ENCODE measurements at regions not wholly inside any gene's neighbourhood (a gene's known extent, or its start where the extent isn't known, plus 50 kb on each side); places are given as distances from the start of the nearest gene placed in this dataset.

DNA sequence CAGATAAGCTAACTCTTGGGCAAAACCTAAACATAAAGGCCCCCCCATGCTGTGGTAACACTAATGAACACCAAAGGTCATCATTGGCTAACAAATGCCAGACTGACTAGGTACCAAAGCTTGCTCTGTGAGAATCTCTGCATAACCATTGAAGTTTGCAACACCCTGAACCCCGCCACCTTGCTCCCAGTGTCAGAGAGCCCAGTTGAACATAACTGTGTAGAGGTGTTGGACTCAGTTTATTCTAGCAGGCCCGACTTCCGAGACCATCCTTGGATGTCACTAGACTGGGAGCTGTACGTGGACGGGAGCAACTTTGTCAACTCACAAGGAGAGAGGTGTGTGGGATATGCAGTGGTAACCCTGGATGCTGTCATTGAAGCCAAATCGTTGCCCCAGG, 602.2 kb downstream of the UQCRFS1 start:
- ATAC-seq (replicated peaks in 1 of 4), result no peak

DNA sequence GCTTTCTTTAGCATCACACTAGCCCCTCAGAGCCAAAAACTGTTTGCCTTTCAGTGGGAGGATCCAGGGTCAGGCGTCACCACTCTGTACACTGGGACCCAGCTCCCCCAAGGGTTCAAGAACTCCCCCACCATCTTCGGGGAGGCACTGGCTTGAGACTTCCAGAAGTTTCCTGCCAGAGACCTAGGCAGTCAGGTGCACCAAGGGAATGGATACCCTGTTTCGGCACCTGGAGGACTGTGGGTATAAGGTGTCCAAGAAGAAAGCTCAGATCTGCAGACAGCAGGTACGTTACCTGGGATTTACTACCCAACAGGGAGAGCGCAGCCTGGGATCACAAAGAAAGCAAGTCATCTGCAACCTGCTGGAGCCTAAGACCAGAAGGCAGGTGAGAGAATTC, 603.0 kb downstream of the UQCRFS1 start:
- no peaks in the 10 kb centered on the region for H3K27me3 Mint-ChIP-seq
- H3K9me3 Mint-ChIP-seq, result peaks cover 0 to 27% (median 21%) of the 10 kb centered on the region in 3 donors
- Histone ChIP-seq H3K4me3 (ENCODE audit: control insufficient read depth in 1 of 2, extremely low read depth in 1 of 2, low read length in 1 of 2) (no peak overlapping the region), H3K4me1 (ENCODE audit: control insufficient read depth in 1 of 2, extremely low read depth in 1 of 2, insufficient read depth in 2 of 2, low read length in 2 of 2) (no peaks in the 10 kb centered on the region), H3K9me3 (no peaks in the 10 kb centered on the region), H3K27me3 (replicated peaks in 1 of 2; ENCODE audit: control insufficient read depth in 2 of 2, extremely low read depth in 1 of 2, insufficient read depth in 2 of 2, low read length in 1 of 2) (peaks cover 0 to 2% of the 10 kb centered on the region in 2 experiments), H3K36me3 (ENCODE audit: control insufficient read depth in 2 of 2, extremely low read depth in 1 of 2, insufficient read depth in 1 of 2, low read length in 1 of 2) (no peaks in the 10 kb centered on the region), H3K27ac (ENCODE audit: low read length) (no peak overlapping the region)
- no peak overlapping the region for H3K27ac Mint-ChIP-seq
- H3K36me3 Mint-ChIP-seq, result no peaks in the 10 kb centered on the region
- CTCF ChIA-PET, result no interaction called here
- no peak for DNase-seq
- no peak overlapping the region for H3K4me3 Mint-ChIP-seq
- POLR2A ChIA-PET, result no interaction called here
- 93% methylated on average over 4 of the region's 5 CpGs for WGBS (ENCODE audit: insufficient coverage)
- no peaks in the 10 kb centered on the region for H3K4me1 Mint-ChIP-seq
- no peak for ATAC-seq (replicated peaks in 1 of 4)

More for the DNA sequence above, 602.2 kb downstream of the UQCRFS1 start:
- no peak overlapping the region for H3K27ac Mint-ChIP-seq
- no peaks in the 10 kb centered on the region for H3K4me1 ChIP-seq (ENCODE audit: control insufficient read depth in 1 of 2, extremely low read depth in 1 of 2, insufficient read depth in 2 of 2, low read length in 2 of 2)
- no peaks in the 10 kb centered on the region for H3K36me3 Mint-ChIP-seq
- CTCF ChIA-PET, result no interaction called here
- H3K4me1 Mint-ChIP-seq, result no peaks in the 10 kb centered on the region
- no peaks in the 10 kb centered on the region for H3K9me3 ChIP-seq
- no peak overlapping the region for H3K4me3 ChIP-seq (ENCODE audit: control insufficient read depth in 1 of 2, extremely low read depth in 1 of 2, low read length in 1 of 2)
- 80% methylated on average over 6 of the region's 6 CpGs for WGBS (ENCODE audit: insufficient coverage)
- no peak for DNase-seq
- H3K36me3 ChIP-seq (ENCODE audit: control insufficient read depth in 2 of 2, extremely low read depth in 1 of 2, insufficient read depth in 1 of 2, low read length in 1 of 2), result no peaks in the 10 kb centered on the region
- POLR2A ChIA-PET, result no interaction called here
- peaks cover 0 to 2% of the 10 kb centered on the region in 2 experiments for H3K27me3 ChIP-seq (replicated peaks in 1 of 2; ENCODE audit: control insufficient read depth in 2 of 2, extremely low read depth in 1 of 2, insufficient read depth in 2 of 2, low read length in 1 of 2)
- no peaks in the 10 kb centered on the region for H3K27me3 Mint-ChIP-seq
- H3K4me3 Mint-ChIP-seq, result no peak overlapping the region
- H3K9me3 Mint-ChIP-seq, result peaks cover 0 to 32% (median 24%) of the 10 kb centered on the region in 3 donors
- no peak overlapping the region for H3K27ac ChIP-seq (ENCODE audit: low read length)

DNA sequence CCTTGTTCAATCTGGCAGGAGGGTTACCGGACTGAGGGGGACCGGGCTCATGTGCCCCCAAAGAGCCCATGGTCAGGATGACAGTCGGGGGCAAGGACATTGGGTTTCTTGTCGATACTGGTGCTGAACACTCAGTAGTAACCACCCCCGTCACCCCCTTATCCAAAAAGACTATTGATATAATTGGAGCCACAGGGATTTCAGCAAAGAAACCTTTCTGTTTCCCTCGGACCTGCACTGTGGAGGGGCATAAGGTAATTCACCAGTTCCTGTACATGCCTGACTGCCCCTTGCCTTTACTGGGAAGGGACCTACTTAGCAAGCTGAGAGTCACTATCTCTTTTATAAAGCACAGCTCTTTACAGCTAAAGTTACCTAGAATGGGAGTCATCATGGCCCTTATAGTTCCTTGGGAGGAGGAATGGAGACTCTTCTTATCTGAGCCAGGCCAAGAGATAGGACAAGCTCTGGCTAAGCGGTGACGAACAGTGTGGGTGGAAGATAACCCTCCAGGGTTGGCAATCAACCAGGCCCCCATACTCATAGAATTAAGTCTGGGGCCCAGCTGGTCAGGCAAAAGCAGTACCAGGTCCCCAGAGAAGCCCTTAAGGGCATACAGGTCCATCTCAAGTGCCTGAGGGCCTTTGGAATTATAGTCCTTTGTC, 603.7 kb downstream of the UQCRFS1 start:
- CTCF ChIA-PET, result no interaction called here
- H3K27me3 ChIP-seq (replicated peaks in 1 of 2; ENCODE audit: control insufficient read depth in 2 of 2, extremely low read depth in 1 of 2, insufficient read depth in 2 of 2, low read length in 1 of 2), result peaks cover 0 to 2% of the 10 kb centered on the region in 2 experiments
- POLR2A ChIA-PET, result no interaction called here
- no peak overlapping the region for H3K4me3 Mint-ChIP-seq
- H3K27me3 Mint-ChIP-seq, result no peaks in the 10 kb centered on the region
- no peak overlapping the region for H3K4me3 ChIP-seq (ENCODE audit: control insufficient read depth in 1 of 2, extremely low read depth in 1 of 2, low read length in 1 of 2)
- no peak for ATAC-seq (replicated peaks in 1 of 4)
- H3K4me1 Mint-ChIP-seq, result peaks cover 0 to under 1% (median 0%) of the 10 kb centered on the region in 3 donors
- no peaks in the 10 kb centered on the region for H3K4me1 ChIP-seq (ENCODE audit: control insufficient read depth in 1 of 2, extremely low read depth in 1 of 2, insufficient read depth in 2 of 2, low read length in 2 of 2)
- no peak overlapping the region for H3K27ac ChIP-seq (ENCODE audit: low read length)
- no peaks in the 10 kb centered on the region for H3K9me3 ChIP-seq
- 88% methylated on average over 3 of the region's 8 CpGs for WGBS (ENCODE audit: insufficient coverage)
- no peaks in the 10 kb centered on the region for H3K36me3 Mint-ChIP-seq
- H3K36me3 ChIP-seq (ENCODE audit: control insufficient read depth in 2 of 2, extremely low read depth in 1 of 2, insufficient read depth in 1 of 2, low read length in 1 of 2), result no peaks in the 10 kb centered on the region
- DNase-seq, result no peak
- H3K9me3 Mint-ChIP-seq, result peaks cover 2 to 22% (median 14%) of the 10 kb centered on the region in 3 donors
- no peak overlapping the region for H3K27ac Mint-ChIP-seq

DNA sequence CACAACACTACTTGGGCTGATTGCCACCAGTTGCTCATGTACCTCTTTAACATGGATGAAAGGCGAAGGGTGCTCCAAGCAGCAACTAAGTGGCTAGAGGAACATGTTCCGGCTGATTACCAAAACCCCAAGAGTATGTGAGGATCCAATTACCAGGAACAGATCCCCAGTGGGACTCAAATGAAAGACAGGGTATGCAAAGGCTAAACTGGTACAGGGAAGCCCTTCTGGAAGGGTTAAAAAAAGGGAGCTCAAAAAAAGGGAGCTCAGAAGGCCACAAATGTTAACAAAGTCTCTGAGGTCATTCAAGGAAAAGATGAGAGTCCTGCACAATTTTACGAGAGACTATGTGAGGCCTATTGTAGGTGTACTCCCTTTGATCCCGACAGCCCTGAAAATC, 604.7 kb downstream of the UQCRFS1 start:
- 97% methylated on average over 4 of the region's 4 CpGs for WGBS (ENCODE audit: insufficient coverage)
- no peak for DNase-seq
- no peak for ATAC-seq (replicated peaks in 1 of 4)
- no peaks in the 10 kb centered on the region for H3K4me1 ChIP-seq (ENCODE audit: control insufficient read depth in 1 of 2, extremely low read depth in 1 of 2, insufficient read depth in 2 of 2, low read length in 2 of 2)
- ChIA-PET POLR2A (no interaction called here), CTCF (no interaction called here)
- peaks cover 4 to 22% (median 10%) of the 10 kb centered on the region in 3 donors for H3K9me3 Mint-ChIP-seq
- H3K9me3 ChIP-seq, result no peaks in the 10 kb centered on the region
- H3K4me3 ChIP-seq (ENCODE audit: control insufficient read depth in 1 of 2, extremely low read depth in 1 of 2, low read length in 1 of 2), result no peak overlapping the region
- no peak overlapping the region for H3K4me3 Mint-ChIP-seq
- H3K27ac Mint-ChIP-seq, result no peak overlapping the region
- H3K27me3 ChIP-seq (replicated peaks in 1 of 2; ENCODE audit: control insufficient read depth in 2 of 2, extremely low read depth in 1 of 2, insufficient read depth in 2 of 2, low read length in 1 of 2), result peaks cover 0 to 2% of the 10 kb centered on the region in 2 experiments
- H3K27me3 Mint-ChIP-seq, result no peaks in the 10 kb centered on the region
- H3K27ac ChIP-seq (ENCODE audit: low read length), result no peak overlapping the region
- no peaks in the 10 kb centered on the region for H3K36me3 Mint-ChIP-seq
- peaks cover 0 to 2% (median 0%) of the 10 kb centered on the region in 3 donors for H3K4me1 Mint-ChIP-seq
- H3K36me3 ChIP-seq (ENCODE audit: control insufficient read depth in 2 of 2, extremely low read depth in 1 of 2, insufficient read depth in 1 of 2, low read length in 1 of 2), result no peaks in the 10 kb centered on the region

DNA sequence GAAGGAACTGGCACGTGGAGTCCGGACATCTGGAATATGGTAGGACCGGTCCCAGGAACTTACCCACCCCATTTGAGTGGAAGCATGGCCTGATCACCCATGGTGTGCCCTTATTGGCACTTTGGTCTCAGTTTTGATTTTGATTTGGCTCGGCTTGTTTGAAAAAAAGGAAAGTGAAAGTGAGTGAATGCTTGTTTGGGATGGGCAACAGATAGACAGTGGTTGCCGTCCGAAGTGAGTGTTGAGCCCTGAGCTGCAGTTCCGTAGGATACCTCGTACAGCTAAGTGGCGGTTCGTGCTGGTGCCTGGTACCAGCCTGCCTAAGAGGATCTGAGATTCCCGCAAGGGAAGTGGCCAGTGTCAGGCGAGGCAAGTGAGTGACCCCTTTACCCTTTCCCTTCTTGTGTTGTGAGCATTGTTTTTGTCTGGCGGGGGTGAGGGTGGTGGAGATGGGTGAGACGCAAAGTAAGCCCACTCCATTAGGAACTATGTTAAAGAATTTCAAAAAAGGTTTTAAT, 605.8 kb downstream of the UQCRFS1 start:
- peaks cover 4 to 22% (median 10%) of the 10 kb centered on the region in 3 donors for H3K9me3 Mint-ChIP-seq
- ChIA-PET POLR2A (no interaction called here), CTCF (no interaction called here)
- peaks cover 0 to 2% (median 0%) of the 10 kb centered on the region in 3 donors for H3K4me1 Mint-ChIP-seq
- H3K4me3 Mint-ChIP-seq, result no peak overlapping the region
- Histone ChIP-seq H3K4me3 (ENCODE audit: control insufficient read depth in 1 of 2, extremely low read depth in 1 of 2, low read length in 1 of 2) (no peak overlapping the region), H3K9me3 (no peaks in the 10 kb centered on the region), H3K4me1 (ENCODE audit: control insufficient read depth in 1 of 2, extremely low read depth in 1 of 2, insufficient read depth in 2 of 2, low read length in 2 of 2) (no peaks in the 10 kb centered on the region), H3K36me3 (ENCODE audit: control insufficient read depth in 2 of 2, extremely low read depth in 1 of 2, insufficient read depth in 1 of 2, low read length in 1 of 2) (no peaks in the 10 kb centered on the region), H3K27me3 (replicated peaks in 1 of 2; ENCODE audit: control insufficient read depth in 2 of 2, extremely low read depth in 1 of 2, insufficient read depth in 2 of 2, low read length in 1 of 2) (peaks cover 0 to 2% of the 10 kb centered on the region in 2 experiments), H3K27ac (ENCODE audit: low read length) (no peak overlapping the region)
- H3K27me3 Mint-ChIP-seq, result no peaks in the 10 kb centered on the region
- ATAC-seq (replicated peaks in 1 of 4), result no peak
- WGBS (ENCODE audit: insufficient coverage), result 98% methylated on average over 7 of the region's 14 CpGs
- DNase-seq, result no peak
- H3K27ac Mint-ChIP-seq, result no peak overlapping the region
- no peaks in the 10 kb centered on the region for H3K36me3 Mint-ChIP-seq

DNA sequence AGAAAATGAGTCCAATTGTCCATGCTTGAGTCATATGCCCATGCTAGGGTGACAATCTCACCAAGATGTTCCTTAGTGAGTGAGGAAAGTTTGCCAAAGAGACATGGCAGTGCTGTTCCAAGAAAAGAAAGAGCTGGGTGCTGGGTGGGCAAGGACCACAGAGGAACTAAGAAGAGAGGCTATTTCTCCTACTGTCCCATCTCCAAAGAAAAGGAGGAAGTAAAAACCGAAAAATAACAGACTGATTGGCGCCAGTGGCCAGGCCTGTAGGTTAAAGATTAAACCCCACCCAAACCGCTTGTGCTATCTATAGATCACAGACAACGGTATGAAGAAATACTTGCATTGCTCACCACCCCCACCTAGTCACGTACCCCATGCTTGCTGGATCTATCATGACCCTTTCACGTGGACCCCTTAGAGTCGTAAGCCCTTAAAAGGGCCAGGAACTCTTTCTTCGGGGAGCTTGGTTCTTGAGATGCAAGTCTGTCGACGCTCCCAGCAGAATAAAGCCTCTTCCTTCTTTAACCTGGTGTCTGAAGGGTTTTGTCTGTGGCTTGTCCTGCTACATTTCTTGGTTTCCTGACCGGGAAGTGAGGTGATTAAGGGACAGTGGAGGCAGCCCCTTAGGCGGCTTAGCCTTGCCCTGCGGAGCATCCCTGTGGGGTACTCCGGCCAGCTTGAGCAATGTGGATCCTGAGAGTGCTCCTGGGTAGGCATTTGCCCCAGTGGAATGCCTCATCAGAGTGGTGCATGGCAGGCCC, 606.5 kb downstream of the UQCRFS1 start:
- DNase-seq (no peak), ATAC-seq (replicated peaks in 1 of 4) (no peak)
- Mint-ChIP-seq H3K36me3 (no peaks in the 10 kb centered on the region), H3K27me3 (no peaks in the 10 kb centered on the region), H3K27ac (no peak overlapping the region), H3K4me3 (no peak overlapping the region), H3K4me1 (peaks cover 0 to 2% (median 0%) of the 10 kb centered on the region in 3 donors), H3K9me3 (peaks cover 4 to 22% (median 10%) of the 10 kb centered on the region in 3 donors)
- Histone ChIP-seq H3K4me3 (ENCODE audit: control insufficient read depth in 1 of 2, extremely low read depth in 1 of 2, low read length in 1 of 2) (no peak overlapping the region), H3K27me3 (replicated peaks in 1 of 2; ENCODE audit: control insufficient read depth in 2 of 2, extremely low read depth in 1 of 2, insufficient read depth in 2 of 2, low read length in 1 of 2) (peaks cover 0 to 2% of the 10 kb centered on the region in 2 experiments), H3K36me3 (ENCODE audit: control insufficient read depth in 2 of 2, extremely low read depth in 1 of 2, insufficient read depth in 1 of 2, low read length in 1 of 2) (no peaks in the 10 kb centered on the region), H3K9me3 (no peaks in the 10 kb centered on the region), H3K27ac (ENCODE audit: low read length) (no peak overlapping the region), H3K4me1 (ENCODE audit: control insufficient read depth in 1 of 2, extremely low read depth in 1 of 2, insufficient read depth in 2 of 2, low read length in 2 of 2) (no peaks in the 10 kb centered on the region)
- CTCF ChIA-PET, result no interaction called here
- 89% methylated on average over 6 of the region's 14 CpGs for WGBS (ENCODE audit: insufficient coverage)
- POLR2A ChIA-PET, result no interaction called here
